GM19328 (cell line): ENCODE measurements at regions not wholly inside any gene's neighbourhood (a gene's known extent, or its start where the extent isn't known, plus 50 kb on each side); places are given as distances from the start of the nearest gene placed in this dataset.
"Not testable (repeated sequence)": the region's sequence is repeated elsewhere in the genome, so short reads cannot be mapped to it uniquely, and the experiment has no call there.

Experiments used
- ATAC-seq: cut with Tn5 transposase; IDR thresholded peaks from one replicate; pipeline ENCODE4 v1.9.1; 2021; ENCODE audit warnings: mild to moderate bottlenecking, moderate library complexity; ENCODE audit not compliant: unreplicated experiment

GRCh38 chr12:96085475-96085874 is 50.1 kb upstream of the LTA4H start:
- ATAC-seq: no peak

GRCh38 chr12:96086190-96086589 is 50.8 kb upstream of the LTA4H start:
- ATAC-seq: not testable (repeated sequence)

GRCh38 chr12:96091833-96092232 is 56.4 kb upstream of the LTA4H start:
- ATAC-seq: no peak

GRCh38 chr12:96093543-96094196 is 58.3 kb upstream of the LTA4H start:
- ATAC-seq: no peak

GRCh38 chr12:96094201-96094600 is 58.8 kb upstream of the LTA4H start:
- ATAC-seq: no peak

- no peak for ATAC-seq
Measured at GRCh38 chr12:96098631-96099030, 63.2 kb upstream of the LTA4H start.

- no peak for ATAC-seq
Measured at GRCh38 chr12:96099421-96099820, 64.0 kb upstream of the LTA4H start.

GRCh38 chr12:96099986-96100385 is 64.6 kb upstream of the LTA4H start:
- ATAC-seq: no peak

- ATAC-seq: no peak
Measured at GRCh38 chr12:96101806-96102205, 66.4 kb upstream of the LTA4H start.

- ATAC-seq: no peak
Measured at GRCh38 chr12:96103067-96103644, 67.8 kb upstream of the LTA4H start.

GRCh38 chr12:96104566-96104965 is 69.2 kb upstream of the LTA4H start:
- no peak for ATAC-seq

- ATAC-seq: no peak
Measured at GRCh38 chr12:96106137-96106536, 70.8 kb upstream of the LTA4H start.

- no peak for ATAC-seq
Measured at GRCh38 chr12:96107236-96107635, 71.8 kb upstream of the LTA4H start.

- ATAC-seq: no peak
Measured at GRCh38 chr12:96108321-96108720, 72.9 kb upstream of the LTA4H start.

- ATAC-seq: not testable (repeated sequence)
Measured at GRCh38 chr12:96108941-96109340, 73.6 kb upstream of the LTA4H start.

- ATAC-seq: no peak
Measured at GRCh38 chr12:96112733-96113132, 77.3 kb upstream of the LTA4H start.

GRCh38 chr12:96117460-96117859 is 76.7 kb upstream of the ELK3 start:
- no peak for ATAC-seq

- ATAC-seq: peak; percentile 83
Measured at GRCh38 chr12:96120359-96121100, 73.6 kb upstream of the ELK3 start.

GRCh38 chr12:96121271-96121711 is 72.9 kb upstream of the ELK3 start:
- ATAC-seq: peak; percentile 65

GRCh38 chr12:96128292-96128691 is 65.9 kb upstream of the ELK3 start:
- ATAC-seq: not testable (repeated sequence)

GRCh38 chr12:96130396-96131059 is 63.6 kb upstream of the ELK3 start:
- no peak for ATAC-seq
